ELR (cell line): ENCODE measurements at regions not wholly inside any gene's neighbourhood (a gene's known extent, or its start where the extent isn't known, plus 50 kb on each side); places are given as distances from the start of the nearest gene placed in this dataset.
A peak's percentile ranks its signal among the peaks of the same experiment; 100 is the strongest.
"Not testable (repeated sequence)": the region's sequence is repeated elsewhere in the genome, so short reads cannot be mapped to it uniquely, and the experiment has no call there.

ENCODE experiments used
- DNase-seq: peaks from one replicate; pipeline ENCODE4 v3.0.0-alpha.2; 2015; ENCODE audit warnings: low read depth

DNA sequence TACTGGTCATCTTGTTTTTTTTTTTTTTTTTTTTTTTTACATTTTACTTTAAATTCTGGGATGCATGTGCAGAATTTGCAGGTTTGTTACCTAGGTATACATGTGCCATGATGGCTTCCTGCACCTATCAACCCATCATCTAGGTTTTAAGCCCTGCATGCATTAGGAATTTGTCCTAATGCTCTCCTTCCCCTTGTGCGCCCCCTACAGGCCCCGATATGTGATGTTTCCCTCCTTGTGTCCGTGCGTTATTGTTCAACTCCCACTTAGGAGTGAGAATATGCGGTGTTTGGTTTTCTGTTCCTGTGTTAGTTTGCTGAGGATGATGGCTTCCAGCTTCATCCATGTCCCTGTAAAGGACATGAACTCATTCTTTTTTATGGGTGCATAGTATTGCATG is 249.6 kb upstream of the SLC16A7 start:
- peak; percentile 1 for DNase-seq

DNA sequence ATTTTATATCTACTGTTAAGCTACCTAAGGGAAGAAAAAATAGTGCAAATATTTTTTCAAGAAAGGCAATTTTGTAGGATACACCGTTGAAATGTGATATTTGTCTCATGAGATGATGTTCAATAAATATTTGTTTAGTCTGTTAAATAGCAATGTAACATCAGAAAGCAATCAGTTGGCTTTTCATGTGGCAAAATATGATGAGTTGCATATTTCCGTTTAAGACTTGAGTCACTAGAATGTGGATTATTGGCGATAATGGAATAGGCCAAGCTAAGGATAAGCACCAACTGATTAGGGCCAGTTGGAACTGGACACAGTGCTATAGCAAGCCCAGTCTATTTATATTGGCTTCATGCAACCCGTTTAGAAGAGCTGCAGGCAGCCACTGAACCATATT is 250.4 kb upstream of the SLC16A7 start:
- DNase-seq, result no peak

DNA sequence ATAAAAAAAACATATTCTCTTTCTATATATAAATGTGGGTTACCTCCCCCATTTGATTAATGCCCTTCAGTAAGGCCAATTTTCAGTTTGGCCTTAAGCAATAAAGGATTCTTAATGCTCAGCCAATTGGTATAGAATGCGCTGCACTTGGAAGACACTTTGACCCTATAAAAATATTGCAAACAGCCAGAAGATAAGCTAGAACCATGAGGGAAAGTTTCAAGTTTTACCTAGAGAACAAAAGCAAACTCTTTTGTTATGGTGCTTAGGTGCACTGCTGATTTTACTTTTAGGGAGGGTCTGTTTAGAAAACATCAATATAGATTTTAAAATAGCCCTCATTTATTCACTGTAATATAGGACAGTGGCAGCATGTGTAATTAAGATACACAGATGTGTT is 251.6 kb upstream of the SLC16A7 start:
- no peak for DNase-seq

DNA sequence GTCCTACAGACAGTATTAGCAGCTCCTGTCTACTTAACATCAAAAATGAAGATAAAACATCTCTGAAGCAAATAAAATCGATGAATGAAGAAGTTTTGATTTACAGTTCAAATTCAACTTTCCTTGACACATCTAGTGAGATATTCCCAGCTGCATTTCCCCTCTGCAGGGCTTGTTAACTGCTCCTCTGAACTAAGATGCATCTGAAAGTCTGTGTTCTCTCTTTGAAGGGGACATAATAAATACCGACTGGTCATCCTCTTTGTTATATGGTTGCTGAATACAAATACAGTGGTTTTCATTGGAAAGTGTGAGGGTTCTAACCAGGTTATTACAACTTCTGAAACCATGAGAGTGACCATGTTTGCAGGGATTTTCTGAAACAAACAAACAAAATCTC is 266.4 kb upstream of the SLC16A7 start:
- DNase-seq, result no peak

DNA sequence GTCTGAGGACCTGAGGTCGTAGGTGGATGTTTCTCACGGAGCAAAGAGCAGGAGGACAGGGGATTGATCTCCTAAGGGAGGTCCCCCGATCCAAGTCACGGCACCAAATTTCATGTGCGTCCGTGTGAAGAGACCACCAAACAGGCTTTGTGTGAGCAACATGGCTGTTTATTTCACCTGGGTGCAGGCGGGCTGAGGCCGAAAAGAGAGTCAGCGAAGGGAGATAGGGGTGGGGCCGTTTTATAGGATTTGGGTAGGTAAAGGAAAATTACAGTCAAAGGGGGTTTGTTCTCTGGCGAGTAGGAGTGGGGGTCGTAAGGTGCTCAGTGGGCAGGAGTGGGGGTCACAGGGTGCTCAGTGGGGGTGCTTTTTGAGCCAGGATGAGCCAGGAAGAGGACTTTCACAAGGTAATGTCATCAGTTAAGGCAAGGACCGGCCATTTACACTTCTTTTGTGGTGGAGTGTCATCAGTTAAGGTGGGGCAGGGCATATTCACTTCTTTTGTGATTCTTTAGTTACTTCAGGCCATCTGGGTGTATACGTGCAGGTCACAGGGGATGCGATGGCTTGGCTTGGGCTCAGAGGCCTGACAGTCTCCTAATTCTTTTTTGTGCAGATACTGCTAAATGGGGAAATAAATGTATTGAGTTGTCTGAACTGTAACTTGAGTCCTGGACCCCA is 267.3 kb upstream of the SLC16A7 start:
- DNase-seq, result not testable (repeated sequence)

DNA sequence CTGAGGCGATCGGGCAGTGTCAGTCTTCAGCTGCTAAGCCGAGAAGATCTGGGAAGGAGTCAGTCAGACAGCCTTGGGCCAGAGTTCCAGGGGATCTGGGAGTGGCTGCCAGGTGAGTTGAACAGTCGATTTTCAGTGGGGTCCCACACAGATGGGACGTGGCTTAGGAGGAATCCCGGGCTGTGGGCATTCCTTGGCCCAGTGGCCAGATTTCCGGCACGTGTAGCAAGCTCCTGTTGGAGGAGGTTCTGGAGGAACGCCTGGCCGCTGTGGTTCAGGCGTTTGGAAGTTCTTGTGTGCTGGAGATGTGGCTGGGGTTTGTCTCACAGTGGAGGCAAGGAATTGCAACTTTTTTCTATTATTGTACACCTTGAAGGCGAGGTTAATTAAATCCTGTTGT is 269.4 kb upstream of the SLC16A7 start:
- DNase-seq, result not testable (repeated sequence)

- DNase-seq, result no peak
These were observed 273.4 kb upstream of the SLC16A7 start for GRCh38 chr12:59322473-59322872.

GRCh38 chr12:59321278-59321677 is 274.6 kb upstream of the SLC16A7 start:
- no peak for DNase-seq

DNA sequence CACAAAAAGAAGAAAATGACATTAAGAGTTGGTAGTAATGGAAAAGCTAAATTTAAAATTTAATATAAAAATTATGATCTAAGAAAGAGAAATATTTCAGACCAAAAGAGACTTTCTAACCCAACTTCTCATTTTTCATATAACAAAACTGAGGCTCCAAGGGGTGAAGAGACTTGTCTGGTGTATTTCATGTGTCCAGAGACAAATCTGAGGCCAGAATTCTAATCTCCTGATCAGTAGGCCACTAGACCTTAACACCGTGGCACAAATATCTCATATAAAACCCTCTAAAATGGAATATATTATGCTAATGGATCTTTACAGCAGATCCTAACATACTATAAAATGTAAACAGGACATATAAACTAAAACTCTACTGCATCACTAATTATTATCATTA is 275.7 kb upstream of the SLC16A7 start:
- DNase-seq, result no peak

DNA sequence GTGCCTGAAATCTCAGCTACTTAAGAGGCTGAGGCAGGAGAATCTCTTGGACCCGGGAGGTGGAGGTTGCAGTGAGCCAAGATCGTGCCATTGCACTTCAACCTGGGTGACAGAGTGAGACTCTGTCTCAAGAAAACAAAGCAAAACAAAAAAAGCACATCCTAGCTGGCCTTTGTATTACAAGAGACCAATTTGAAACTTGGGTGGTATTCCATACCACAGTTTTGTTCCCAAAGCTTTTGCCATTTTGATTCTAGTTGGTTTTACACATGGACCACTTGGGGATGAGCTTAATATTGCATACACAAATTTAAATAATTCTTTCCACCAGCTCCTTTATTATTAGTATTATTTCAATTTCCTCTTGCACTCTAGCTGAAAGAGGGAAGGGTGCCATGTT is 276.9 kb upstream of the SLC16A7 start:
- DNase-seq, result no peak

DNA sequence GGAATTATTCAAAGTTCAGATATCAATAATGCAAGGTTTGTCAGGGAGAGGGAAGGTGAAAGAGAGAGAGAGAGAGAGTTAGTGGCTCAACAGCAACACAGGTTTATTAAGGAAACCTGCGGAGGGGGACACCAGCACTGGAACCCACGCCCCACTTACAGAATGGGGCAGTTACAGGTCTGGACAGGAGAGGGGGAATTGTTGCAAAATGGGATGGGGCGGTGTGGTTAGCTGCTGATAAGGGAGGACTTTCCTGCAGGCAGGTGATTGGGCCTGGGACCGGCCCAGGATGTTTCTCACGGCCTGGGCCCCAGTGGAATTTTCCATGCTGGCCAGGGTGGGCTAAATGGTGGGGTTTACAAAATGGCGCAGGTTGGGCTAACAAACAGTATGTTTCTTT is 278.2 kb upstream of the SLC16A7 start:
- DNase-seq, result no peak

DNA sequence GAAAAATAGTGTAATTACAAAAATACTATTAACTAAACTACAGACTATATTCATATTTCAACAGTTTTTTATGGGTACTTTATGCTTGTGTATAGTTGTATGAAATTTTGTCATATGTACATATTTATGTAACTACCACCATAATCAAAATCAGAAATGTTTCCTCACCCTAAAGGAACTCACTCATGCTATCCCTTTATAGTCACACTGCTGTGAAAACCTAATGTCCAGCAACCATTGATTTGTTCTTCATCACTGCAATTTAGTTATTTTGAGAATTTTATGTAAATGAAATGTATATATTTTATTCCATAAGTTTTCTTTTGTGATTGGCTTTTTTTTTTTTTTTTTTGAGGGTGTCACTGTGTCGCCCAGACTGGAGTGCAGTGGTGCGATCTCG is 278.9 kb upstream of the SLC16A7 start:
- no peak for DNase-seq

DNA sequence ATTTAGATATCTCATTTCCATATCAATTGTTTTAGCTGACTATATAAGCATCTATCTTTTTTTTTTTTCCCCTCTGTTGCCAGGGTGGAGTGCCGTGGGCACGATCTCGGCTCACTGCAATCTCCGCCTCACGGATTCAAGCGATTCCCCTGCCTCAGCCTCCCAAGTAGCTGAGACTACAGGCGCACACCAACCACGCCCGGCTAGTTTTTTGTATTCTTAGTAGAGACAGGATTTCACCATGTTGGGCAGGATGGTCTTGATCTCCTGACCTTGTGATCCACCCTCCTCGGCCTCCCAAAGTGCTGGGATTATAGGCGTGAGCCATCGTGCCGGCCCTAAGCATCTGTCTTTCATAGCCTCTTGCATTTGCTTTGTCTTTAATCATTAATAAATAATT is 279.5 kb upstream of the SLC16A7 start:
- not testable (repeated sequence) for DNase-seq

DNA sequence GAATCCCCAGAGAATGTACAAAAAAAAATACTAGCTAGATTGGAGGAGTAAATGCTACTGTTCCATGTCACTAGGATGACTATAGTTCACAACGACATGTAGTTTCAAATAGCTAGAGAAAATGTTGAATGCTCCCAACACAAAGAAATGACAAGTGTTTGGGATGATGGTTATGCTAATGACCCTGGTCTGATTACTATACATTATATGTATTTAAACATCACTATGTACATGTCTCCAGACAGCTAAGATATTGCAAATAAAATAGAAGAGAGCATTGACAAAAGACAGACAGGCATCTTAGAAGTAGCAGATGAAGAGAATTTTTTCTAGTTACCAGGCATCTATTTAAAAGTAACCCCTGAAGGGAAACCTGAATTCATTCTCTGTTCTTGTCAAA is 281.6 kb upstream of the SLC16A7 start:
- DNase-seq, result no peak

GRCh38 chr12:59304077-59304721 is 291.6 kb upstream of the SLC16A7 start:
- no peak for DNase-seq

DNA sequence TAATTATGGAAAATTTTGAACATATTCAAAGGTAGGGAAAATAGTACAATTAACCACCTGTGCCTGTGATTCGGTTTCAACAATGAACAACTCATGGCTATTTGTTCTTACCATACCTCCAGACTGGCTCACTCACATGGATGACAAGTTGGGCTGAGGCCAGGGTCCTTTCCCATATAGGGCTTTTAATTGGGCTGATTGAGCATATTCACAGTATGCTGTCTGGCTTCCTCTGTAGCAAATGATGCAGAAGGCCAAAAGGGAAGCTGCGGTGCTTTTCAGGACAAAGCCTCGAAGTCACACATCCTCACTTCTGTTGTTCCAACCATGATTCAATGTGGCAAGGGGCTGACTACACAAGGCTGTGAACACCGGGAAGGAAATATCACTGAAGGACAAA is 297.5 kb upstream of the SLC16A7 start:
- no peak for DNase-seq

- no peak for DNase-seq
These were observed 301.6 kb upstream of the SLC16A7 start for GRCh38 chr12:59294221-59294620.

- no peak for DNase-seq
These were observed 312.8 kb upstream of the SLC16A7 start for GRCh38 chr12:59282999-59283398.

- not testable (repeated sequence) for DNase-seq
These were observed 322.3 kb upstream of the SLC16A7 start for GRCh38 chr12:59273561-59273960.

- DNase-seq, result no peak
These were observed 327.5 kb upstream of the SLC16A7 start for GRCh38 chr12:59268295-59268809.

DNA sequence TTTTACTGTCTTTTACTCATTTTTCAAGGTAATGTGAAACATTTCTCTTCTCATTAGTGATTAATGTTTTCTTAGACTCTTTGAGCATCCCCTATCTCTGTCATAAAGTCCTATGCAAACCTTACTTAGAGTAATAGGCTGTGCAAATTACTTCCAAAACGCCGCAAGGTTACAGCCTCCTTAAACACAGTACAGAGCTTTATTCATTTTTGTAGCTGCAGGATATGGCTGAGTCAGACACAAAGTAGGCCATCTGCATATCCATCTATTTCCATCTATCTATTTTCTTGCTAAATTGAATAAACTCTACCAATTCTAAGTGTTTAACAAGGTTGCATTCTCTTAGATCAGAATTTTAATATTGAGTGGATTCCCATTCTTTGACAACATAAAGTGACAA is 335.6 kb upstream of the SLC16A7 start:
- DNase-seq, result no peak

DNA sequence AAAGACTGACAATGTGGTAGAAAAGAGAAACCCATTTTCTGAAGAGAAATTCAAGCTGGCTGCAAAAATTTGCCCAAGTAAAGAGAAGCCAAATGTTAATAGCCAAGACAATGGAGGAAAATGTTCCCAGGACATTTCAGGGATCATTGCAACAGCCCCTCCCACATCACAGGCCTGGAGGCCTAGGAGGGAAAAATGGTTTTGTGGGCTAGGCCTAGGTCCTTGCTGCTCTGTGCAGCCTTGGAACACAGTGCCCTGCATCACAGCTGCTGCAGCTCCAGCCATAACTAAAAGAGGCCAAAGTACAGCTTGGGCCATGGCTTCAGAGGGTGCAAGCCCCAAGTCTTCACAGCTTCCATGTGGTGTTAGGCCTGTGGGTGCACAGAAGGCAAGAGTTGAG is 332.4 kb upstream of the LRIG3 start:
- DNase-seq, result no peak

- DNase-seq, result no peak
These were observed 330.5 kb upstream of the LRIG3 start for GRCh38 chr12:59250766-59251165.

- no peak for DNase-seq
These were observed 319.7 kb upstream of the LRIG3 start for GRCh38 chr12:59240048-59240447.
